PFSK-1 (cell line): ENCODE measurements at regions not wholly inside any gene's neighbourhood (a gene's known extent, or its start where the extent isn't known, plus 50 kb on each side); places are given as distances from the start of the nearest gene placed in this dataset.

Source experiments
- FOXP2 ChIP-seq: optimal IDR thresholded peaks from 2 replicates; pipeline ENCODE3; 2011; ENCODE audit warnings: borderline replicate concordance, control low read depth, inconsistent platforms; ENCODE audit not compliant: insufficient read depth; ENCODE audit errors: extremely low read length, extremely low read depth
- POLR2AphosphoS5 ChIP-seq: IDR thresholded peaks from 2 replicates; pipeline ENCODE4 v1.6.1; 2012; ENCODE audit warnings: low read depth, mild to moderate bottlenecking, control low read depth, low read length, moderate library complexity
- SIN3A ChIP-seq: IDR thresholded peaks from 2 replicates; pipeline ENCODE4 v1.6.1; 2012; ENCODE audit warnings: mild to moderate bottlenecking, low read length, moderate library complexity, borderline replicate concordance; ENCODE audit not compliant: insufficient read depth
- TAF1 ChIP-seq: IDR thresholded peaks from 2 replicates; pipeline ENCODE4 v1.6.1; 2012; ENCODE audit warnings: low read length, control low read depth, borderline replicate concordance; ENCODE audit not compliant: insufficient read depth
- TF ChIP-seq, protein P1 (sequence below), 2 experiments: IDR thresholded peaks; 2 replicates each; pipeline versions ENCODE4 v1.6.1 to v1.8.0; 2011 to 2012; ENCODE audit warnings: low read depth in 2 of 2, low read length in 2 of 2, control low read depth in 1 of 2, inconsistent platforms in 1 of 2, mild to moderate bottlenecking in 1 of 2, moderate library complexity in 1 of 2; ENCODE audit not compliant: insufficient read depth in 1 of 2

DNA sequence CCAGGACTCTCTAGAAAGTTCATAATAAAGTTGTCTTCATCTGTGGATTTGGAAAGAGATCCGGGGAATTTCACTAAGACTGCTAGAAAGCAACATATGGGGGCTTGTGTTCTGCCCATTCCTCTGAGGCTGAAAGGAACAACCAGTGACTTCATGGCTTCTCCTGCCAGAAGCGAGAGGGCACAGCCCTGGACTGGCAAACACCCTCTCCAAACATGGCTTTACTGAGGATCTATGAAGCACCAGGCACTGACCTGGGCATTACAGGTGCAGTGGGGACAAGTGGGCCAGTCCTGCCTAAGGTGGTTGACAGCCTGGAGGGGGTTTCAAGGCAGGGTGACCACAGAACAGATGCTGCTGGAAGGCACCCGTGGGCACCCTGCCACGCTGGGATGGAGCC is 185.8 kb upstream of the GPR26 start:
- TF ChIP-seq POLR2AphosphoS5 (no peak), SIN3A (no peak), TAF1 (no peak), FOXP2 (no peak)
- TF ChIP-seq, protein P1, sequence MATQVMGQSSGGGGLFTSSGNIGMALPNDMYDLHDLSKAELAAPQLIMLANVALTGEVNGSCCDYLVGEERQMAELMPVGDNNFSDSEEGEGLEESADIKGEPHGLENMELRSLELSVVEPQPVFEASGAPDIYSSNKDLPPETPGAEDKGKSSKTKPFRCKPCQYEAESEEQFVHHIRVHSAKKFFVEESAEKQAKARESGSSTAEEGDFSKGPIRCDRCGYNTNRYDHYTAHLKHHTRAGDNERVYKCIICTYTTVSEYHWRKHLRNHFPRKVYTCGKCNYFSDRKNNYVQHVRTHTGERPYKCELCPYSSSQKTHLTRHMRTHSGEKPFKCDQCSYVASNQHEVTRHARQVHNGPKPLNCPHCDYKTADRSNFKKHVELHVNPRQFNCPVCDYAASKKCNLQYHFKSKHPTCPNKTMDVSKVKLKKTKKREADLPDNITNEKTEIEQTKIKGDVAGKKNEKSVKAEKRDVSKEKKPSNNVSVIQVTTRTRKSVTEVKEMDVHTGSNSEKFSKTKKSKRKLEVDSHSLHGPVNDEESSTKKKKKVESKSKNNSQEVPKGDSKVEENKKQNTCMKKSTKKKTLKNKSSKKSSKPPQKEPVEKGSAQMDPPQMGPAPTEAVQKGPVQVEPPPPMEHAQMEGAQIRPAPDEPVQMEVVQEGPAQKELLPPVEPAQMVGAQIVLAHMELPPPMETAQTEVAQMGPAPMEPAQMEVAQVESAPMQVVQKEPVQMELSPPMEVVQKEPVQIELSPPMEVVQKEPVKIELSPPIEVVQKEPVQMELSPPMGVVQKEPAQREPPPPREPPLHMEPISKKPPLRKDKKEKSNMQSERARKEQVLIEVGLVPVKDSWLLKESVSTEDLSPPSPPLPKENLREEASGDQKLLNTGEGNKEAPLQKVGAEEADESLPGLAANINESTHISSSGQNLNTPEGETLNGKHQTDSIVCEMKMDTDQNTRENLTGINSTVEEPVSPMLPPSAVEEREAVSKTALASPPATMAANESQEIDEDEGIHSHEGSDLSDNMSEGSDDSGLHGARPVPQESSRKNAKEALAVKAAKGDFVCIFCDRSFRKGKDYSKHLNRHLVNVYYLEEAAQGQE (IDR thresholded peaks at IDR 0.05; ENCODE audit: insufficient read depth in 1 of 2, low read depth in 2 of 2, low read length in 2 of 2): no peak
